ENCODE measurements at regions not wholly inside any gene's neighbourhood (a gene's known extent, or its start where the extent isn't known, plus 50 kb on each side); places are given as distances from the start of the nearest gene placed in this dataset.

DNA sequence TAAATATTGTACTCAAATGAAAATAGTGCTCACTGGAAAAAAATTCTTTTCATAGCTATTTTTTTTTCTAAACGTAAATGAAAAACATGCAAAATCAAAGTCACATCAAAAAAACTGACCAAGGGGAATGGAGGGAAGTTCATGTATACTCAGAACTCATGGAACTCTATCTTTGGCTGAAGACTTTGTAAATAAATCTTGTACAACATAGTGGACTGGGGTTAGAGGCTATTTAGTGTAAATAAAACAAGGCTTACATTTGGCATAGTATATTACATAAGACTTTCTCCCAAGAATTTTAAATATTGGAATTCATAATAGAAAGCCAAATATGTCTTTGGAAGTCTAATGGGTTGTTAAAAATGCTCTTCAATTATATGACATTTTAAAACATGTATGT lies 59.8 kb upstream of the PDE5A start:
- no peak overlapping the region for H3K4me3 ChIP-seq (ENCODE audit: low read length)
- DNase-seq (ENCODE audit: low read depth, low spot score) = no peak

DNA sequence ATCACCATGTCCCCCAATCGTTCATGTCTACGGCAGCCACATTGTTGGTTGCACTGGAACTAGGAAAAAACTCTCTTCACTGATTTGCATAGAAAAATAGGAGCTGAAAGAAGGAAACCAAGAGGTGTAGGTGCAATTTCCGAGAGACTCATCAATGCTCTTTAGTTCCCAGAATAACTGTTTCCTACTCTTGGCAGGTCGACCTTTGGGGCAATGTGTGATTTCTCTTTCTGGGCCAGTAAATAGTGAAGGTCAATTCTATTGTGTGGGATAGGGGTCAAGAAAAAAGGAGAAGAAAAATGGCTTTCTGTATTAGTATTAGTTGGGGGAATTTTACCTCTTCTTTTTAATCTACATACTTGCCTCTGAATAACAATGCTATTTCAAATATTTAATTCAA lies 55.9 kb upstream of the PDE5A start:
- no peak overlapping the region for H3K4me3 ChIP-seq (ENCODE audit: low read length)
- no peak for DNase-seq (ENCODE audit: low read depth, low spot score)

DNA sequence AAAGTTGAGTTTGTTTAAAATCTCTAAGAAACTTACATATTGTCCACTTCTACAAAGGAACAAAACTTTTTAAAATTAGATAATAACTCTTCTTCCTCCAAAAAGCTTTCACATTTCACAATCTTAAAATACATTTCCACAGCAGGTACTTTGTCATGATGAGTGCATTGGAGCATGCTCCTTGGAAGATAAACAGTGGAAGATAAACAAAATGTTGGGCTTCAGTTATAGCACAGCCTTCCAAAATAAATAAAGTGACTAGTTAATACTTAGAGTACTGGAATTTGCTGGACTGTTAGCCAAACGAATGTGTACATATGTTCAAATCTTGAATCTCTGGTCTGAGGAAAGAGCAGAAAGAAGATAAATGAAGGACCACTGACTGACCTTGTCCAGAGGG lies 54.9 kb upstream of the PDE5A start:
- H3K4me3 ChIP-seq (ENCODE audit: low read length) = no peak overlapping the region
- DNase-seq (ENCODE audit: low read depth, low spot score) = no peak

DNA sequence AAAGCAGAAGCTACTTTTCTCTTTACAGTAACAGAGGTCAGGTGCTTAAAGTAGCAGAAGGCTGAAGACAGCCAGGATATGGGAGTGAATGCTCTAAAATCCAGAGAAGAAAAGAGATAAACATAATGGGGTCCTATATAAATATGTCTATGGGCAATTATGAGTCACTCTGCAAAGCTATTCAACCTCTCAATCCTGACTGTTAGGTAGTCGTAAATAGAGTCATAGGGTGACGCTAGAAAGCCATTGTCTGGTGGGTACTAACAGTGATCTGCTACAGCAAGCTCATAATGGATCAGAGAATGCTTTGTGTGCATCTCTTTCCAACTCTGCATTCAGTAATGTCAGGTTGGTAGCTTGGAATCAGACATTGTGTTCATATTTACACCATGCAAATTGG lies 53.5 kb upstream of the PDE5A start:
- no peak overlapping the region for H3K4me3 ChIP-seq (ENCODE audit: low read length)
- no peak for DNase-seq (ENCODE audit: low read depth, low spot score)

DNA sequence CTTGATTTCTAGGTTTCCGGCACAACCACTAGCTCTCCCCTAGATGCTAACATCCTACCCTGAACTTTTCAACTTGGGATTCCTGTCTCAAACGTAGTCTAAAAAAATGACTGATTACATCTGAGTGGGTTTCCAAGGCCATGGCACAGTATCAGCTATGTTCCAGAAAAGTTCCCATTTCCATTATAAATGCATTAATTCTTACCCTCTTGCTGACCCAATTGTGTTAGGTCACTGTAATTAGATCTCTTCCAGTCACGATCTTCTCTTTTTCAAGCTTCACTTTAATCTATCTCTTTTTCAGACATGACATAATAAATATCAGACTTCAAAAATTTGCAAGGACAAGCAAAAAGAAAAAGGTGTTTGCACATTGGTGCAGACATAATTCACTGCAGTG lies 50.6 kb upstream of the PDE5A start:
- no peak overlapping the region for H3K4me3 ChIP-seq (ENCODE audit: low read length)
- no peak for DNase-seq (ENCODE audit: low read depth, low spot score)

DNA sequence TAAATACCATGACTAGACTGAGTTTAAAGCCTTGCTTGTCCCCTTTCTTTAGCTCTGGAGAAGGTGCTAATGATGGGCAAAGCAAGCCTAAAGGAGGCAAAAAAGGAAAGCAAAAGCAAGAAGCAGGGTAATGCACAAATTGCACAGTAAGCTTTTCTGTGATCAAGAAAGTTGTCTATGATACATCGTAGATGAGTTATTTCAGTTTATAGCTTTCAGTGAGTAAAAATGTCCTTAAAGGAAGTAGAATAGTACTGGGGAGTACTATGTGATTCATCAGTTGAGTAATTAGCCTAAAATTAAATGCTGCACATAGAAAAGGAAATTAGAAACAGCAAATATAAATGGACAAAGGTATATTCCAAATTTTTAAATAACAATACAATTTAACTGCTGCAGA lies 50.2 kb upstream of the PDE5A start:
- no peak overlapping the region for H3K4me3 ChIP-seq (ENCODE audit: low read length)
- no peak for DNase-seq (ENCODE audit: low read depth, low spot score)

Measured in Jurkat, Clone E6-1 (cell line).